ENCODE measurements at regions not wholly inside any gene's neighbourhood (a gene's known extent, or its start where the extent isn't known, plus 50 kb on each side); places are given as distances from the start of the nearest gene placed in this dataset.

DNA sequence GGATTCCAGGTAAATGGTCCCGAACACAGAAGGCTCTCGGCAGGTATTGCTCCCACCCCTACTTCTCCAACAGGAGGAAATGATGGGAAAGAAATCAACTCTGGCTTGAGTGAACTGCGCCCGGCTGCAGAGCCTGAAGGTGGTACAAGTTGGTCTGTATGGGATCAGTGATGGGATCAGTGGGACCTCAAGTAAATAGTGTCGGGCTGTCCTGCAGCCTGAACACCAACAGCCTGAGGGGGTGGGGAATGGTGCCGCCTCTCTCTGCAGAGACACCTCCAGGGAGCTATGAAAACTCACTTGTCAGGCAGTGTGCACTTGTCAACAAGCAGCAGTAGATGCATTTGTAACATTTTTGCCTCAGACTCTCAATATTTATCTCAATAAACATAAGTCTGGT, 183.5 kb downstream of the MATN1 start:
- TF ChIP-seq, protein P1, sequence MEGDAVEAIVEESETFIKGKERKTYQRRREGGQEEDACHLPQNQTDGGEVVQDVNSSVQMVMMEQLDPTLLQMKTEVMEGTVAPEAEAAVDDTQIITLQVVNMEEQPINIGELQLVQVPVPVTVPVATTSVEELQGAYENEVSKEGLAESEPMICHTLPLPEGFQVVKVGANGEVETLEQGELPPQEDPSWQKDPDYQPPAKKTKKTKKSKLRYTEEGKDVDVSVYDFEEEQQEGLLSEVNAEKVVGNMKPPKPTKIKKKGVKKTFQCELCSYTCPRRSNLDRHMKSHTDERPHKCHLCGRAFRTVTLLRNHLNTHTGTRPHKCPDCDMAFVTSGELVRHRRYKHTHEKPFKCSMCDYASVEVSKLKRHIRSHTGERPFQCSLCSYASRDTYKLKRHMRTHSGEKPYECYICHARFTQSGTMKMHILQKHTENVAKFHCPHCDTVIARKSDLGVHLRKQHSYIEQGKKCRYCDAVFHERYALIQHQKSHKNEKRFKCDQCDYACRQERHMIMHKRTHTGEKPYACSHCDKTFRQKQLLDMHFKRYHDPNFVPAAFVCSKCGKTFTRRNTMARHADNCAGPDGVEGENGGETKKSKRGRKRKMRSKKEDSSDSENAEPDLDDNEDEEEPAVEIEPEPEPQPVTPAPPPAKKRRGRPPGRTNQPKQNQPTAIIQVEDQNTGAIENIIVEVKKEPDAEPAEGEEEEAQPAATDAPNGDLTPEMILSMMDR (IDR thresholded peaks at IDR 0.05) = no peak
- no peak for TF ChIP-seq POLR2A (IDR thresholded peaks at IDR 0.05)
